Lower lobe of right lung (tissue), 2 donors: ENCODE measurements at regions not wholly inside any gene's neighbourhood (a gene's known extent, or its start where the extent isn't known, plus 50 kb on each side); places are given as distances from the start of the nearest gene placed in this dataset.

ENCODE experiments used
- ATAC-seq, 2 donors: fragments of 200-7000 bp; cut with Tn5 transposase; one replicate each; pipeline ENCODE4 v1.9.1; 2020 to 2022; ENCODE audit warnings: mild to moderate bottlenecking in 2 of 2, moderate library complexity in 2 of 2
- DNase-seq: peaks from one replicate; pipeline ENCODE4 v3.0.0-alpha.2; 2020
- H3K27ac ChIP-seq: fragments of 200-600 bp; one replicate; pipeline ENCODE4 v1.8.0; 2022
- H3K27me3 ChIP-seq: fragments of 200-600 bp; one replicate; pipeline ENCODE4 v1.8.0; 2022; ENCODE audit warnings: low read depth
- H3K36me3 ChIP-seq: fragments of 200-600 bp; one replicate; pipeline ENCODE4 v1.8.0; 2022; ENCODE audit warnings: mild to moderate bottlenecking
- H3K4me1 ChIP-seq: fragments of 200-600 bp; one replicate; pipeline ENCODE4 v1.8.0; 2022
- H3K4me3 ChIP-seq: fragments of 200-600 bp; one replicate; pipeline ENCODE4 v1.8.0; 2022; ENCODE audit warnings: mild to moderate bottlenecking
- H3K9me3 ChIP-seq: fragments of 200-600 bp; one replicate; pipeline ENCODE4 v1.8.0; 2022
- intact Hi-C: fragments of 100-400 bp; cut with DNase I; formaldehyde crosslinking; loops from one replicate; pipeline ENCODE4 v1.11.0; 2022
- TF ChIP-seq, protein P1 (sequence below): fragments of 200-600 bp; IDR thresholded peaks from one replicate; pipeline ENCODE4 v1.8.0; 2022; ENCODE audit warnings: antibody characterized with exemption, mild to moderate bottlenecking
- donor health status: DM: no; HTN: yes; CAD: no; lungs with severe emphysema.

DNA sequence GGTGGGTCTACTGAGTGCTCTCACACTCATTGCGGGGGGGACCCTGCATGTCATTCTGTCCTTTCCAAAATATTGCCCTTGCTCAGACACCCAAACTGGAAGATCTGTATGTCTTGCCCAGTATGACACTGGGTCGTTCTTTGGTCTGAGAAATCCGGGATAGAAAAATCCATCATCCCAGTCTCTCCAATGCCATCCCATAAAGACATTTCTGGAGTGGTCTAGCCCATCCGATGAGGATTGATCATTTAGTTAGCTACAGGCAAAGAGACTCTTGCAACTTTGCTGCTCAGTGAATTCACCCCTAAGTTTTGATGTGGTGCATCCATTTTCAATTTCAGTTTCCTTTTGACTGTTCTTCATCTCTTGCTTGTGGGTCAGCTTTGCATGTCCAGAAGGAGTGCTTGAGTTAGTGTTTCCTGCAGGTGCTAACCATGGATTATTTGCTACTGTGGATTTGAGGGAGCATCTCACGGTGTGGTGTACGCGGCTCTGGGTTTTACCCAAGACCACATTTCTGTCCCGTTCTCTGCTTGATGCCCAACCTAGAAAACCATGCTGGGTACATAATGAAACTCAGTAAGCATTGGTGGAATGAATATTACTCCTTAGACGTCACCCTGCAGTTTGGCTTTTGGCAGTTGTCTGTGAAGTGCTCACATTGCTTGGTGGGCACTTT is 247.0 kb upstream of the MKI67 start:
- no peak for ATAC-seq
- Histone ChIP-seq H3K4me1 (no peaks in the 10 kb centered on the region), H3K27me3 (no peaks in the 10 kb centered on the region), H3K36me3 (no peaks in the 10 kb centered on the region), H3K4me3 (no peak overlapping the region), H3K9me3 (no peaks in the 10 kb centered on the region), H3K27ac (no peak overlapping the region)
- intact Hi-C loops, result no loop called here
- TF ChIP-seq, protein P1, sequence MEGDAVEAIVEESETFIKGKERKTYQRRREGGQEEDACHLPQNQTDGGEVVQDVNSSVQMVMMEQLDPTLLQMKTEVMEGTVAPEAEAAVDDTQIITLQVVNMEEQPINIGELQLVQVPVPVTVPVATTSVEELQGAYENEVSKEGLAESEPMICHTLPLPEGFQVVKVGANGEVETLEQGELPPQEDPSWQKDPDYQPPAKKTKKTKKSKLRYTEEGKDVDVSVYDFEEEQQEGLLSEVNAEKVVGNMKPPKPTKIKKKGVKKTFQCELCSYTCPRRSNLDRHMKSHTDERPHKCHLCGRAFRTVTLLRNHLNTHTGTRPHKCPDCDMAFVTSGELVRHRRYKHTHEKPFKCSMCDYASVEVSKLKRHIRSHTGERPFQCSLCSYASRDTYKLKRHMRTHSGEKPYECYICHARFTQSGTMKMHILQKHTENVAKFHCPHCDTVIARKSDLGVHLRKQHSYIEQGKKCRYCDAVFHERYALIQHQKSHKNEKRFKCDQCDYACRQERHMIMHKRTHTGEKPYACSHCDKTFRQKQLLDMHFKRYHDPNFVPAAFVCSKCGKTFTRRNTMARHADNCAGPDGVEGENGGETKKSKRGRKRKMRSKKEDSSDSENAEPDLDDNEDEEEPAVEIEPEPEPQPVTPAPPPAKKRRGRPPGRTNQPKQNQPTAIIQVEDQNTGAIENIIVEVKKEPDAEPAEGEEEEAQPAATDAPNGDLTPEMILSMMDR, result no peak
- DNase-seq, result no peak

DNA sequence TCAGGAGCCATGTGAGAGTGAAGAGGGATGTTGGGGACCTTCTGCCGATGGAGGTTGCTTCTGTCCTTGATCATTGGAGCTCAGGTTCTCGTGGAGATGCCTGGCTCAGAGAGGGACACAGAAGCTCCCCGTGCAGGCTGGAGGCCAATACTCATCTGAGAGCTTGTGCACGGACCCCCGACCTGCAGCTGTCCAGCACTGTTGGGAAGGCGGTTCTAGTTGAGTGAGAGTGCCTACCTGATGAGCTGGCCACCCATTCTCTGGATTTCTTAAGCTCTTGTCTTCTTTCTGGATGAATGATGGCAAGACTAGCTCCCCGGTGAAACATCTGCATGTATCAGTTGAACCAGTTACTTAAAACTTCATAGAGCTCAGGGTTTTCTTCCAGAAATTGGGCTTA is 247.6 kb upstream of the MKI67 start:
- H3K27me3 ChIP-seq, result no peaks in the 10 kb centered on the region
- no peak overlapping the region for H3K4me3 ChIP-seq
- H3K27ac ChIP-seq, result no peak overlapping the region
- H3K9me3 ChIP-seq, result no peaks in the 10 kb centered on the region
- intact Hi-C loops, result no loop called here
- ATAC-seq, result no peak
- DNase-seq, result no peak
- H3K36me3 ChIP-seq, result no peaks in the 10 kb centered on the region
- H3K4me1 ChIP-seq, result no peaks in the 10 kb centered on the region
- TF ChIP-seq, protein P1, result no peak

DNA sequence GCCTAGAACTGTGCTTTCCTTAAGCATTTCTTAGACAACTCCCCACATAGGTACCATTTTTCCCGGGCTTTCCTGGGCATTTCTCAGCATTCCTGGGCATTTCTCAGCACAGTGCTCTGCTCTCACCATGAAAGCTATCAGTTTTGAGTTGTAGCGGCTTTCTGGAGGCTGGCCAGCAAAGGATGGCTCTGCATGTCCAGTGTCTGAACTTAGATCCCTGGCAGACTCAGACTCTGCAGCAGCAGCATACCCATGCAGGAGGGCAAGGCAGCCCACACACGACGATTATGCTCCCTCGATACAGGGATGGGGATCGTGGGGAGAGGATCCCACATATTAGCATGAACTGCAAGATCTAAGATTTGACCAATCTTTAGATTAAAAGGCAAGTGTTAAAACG is 248.9 kb upstream of the MKI67 start:
- Histone ChIP-seq H3K36me3 (no peaks in the 10 kb centered on the region), H3K27ac (no peak overlapping the region), H3K4me3 (no peak overlapping the region), H3K27me3 (no peaks in the 10 kb centered on the region), H3K9me3 (no peaks in the 10 kb centered on the region), H3K4me1 (no peaks in the 10 kb centered on the region)
- no peak for ATAC-seq
- TF ChIP-seq, protein P1, result no peak
- no peak for DNase-seq
- intact Hi-C loops, result no loop called here

DNA sequence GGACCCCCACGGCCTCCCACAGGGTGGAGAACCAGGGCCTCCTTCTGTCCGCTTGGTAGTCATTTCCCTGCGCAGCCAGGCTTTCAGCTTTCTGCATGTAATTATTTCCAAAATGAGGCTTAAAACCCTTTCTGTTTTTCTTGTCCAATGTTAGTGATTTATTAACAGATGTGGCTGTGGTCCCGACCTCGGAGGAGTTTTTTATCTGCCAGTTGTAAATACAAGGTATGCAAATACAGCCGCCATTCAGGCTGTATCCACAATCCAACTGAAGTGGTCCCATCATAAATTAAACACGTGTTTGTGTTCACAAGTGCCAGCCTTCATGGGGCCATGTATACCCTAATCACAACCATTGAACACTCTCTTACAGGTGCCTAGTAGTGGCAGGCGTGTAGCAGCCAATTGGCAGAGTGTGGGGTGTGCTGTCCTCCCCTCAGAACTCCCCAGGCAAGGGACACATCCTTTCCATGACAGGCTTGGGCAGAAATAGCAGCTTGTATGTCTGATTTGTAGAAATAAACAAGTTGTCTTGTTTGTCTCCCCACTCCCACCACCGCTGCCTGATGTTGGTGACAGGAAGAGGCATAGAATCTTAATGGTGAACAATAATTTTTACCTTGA is 251.3 kb upstream of the MKI67 start:
- Histone ChIP-seq H3K27ac (no peak overlapping the region), H3K4me3 (no peak overlapping the region), H3K27me3 (no peaks in the 10 kb centered on the region), H3K9me3 (no peaks in the 10 kb centered on the region), H3K36me3 (no peaks in the 10 kb centered on the region), H3K4me1 (no peaks in the 10 kb centered on the region)
- intact Hi-C loops, result no loop called here
- ATAC-seq (no peak), DNase-seq (no peak)
- TF ChIP-seq, protein P1, result no peak

DNA sequence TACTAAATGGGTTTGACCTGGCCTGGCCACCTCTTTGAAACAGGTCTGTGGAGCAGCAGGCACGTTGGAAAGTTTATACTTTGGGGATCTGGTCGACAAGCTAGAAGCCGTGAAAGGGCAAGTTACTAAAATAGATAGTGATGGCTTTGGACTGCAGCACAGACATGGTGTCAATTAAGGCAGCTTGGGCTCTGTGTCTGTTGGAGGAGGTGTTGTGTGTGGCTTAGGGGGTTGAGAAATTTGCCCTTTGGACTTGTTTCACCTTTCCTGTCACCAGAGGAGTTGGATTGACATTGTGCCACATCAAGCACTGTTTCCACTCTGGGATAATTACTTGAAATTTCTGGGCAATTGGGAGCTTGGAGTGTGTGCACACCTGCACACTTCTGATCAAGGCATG is 251.8 kb upstream of the MKI67 start:
- H3K4me1 ChIP-seq, result no peaks in the 10 kb centered on the region
- no peaks in the 10 kb centered on the region for H3K9me3 ChIP-seq
- no peak for DNase-seq
- no peak overlapping the region for H3K27ac ChIP-seq
- no peak overlapping the region for H3K4me3 ChIP-seq
- ATAC-seq, result no peak
- intact Hi-C loops, result no loop called here
- no peaks in the 10 kb centered on the region for H3K36me3 ChIP-seq
- TF ChIP-seq, protein P1, result no peak
- no peaks in the 10 kb centered on the region for H3K27me3 ChIP-seq
